Fibroblast of gingiva (primary cell): ENCODE measurements at regions not wholly inside any gene's neighbourhood (a gene's known extent, or its start where the extent isn't known, plus 50 kb on each side); places are given as distances from the start of the nearest gene placed in this dataset.

Experiments
- DNase-seq: peaks from one replicate; pipeline ENCODE4 v3.0.0-alpha.2; 2011; ENCODE audit warnings: low read depth

GRCh38 chr22:48744283-48744641 lies 1083.4 kb downstream of the BRD1 start:
- no peak for DNase-seq

GRCh38 chr22:48743601-48744282 lies 1083.9 kb downstream of the BRD1 start:
- DNase-seq: no peak

- DNase-seq: no peak
Measured at GRCh38 chr22:48742556-48743343, 1084.9 kb downstream of the BRD1 start.

GRCh38 chr22:48742191-48742555 lies 1085.5 kb downstream of the BRD1 start:
- no peak for DNase-seq

- no peak for DNase-seq
Measured at GRCh38 chr22:48741540-48741939, 1086.1 kb downstream of the BRD1 start.

- no peak for DNase-seq
Measured at GRCh38 chr22:48740731-48741405, 1086.8 kb downstream of the BRD1 start.

- no peak for DNase-seq
Measured at GRCh38 chr22:48740086-48740730, 1087.5 kb downstream of the BRD1 start.

- DNase-seq: no peak
Measured at GRCh38 chr22:48739348-48740085, 1088.2 kb downstream of the BRD1 start.

- no peak for DNase-seq
Measured at GRCh38 chr22:48738204-48738980, 1089.3 kb downstream of the BRD1 start.

- no peak for DNase-seq
Measured at GRCh38 chr22:48737461-48738203, 1090.0 kb downstream of the BRD1 start.

- DNase-seq: no peak
Measured at GRCh38 chr22:48736593-48737460, 1090.8 kb downstream of the BRD1 start.

- no peak for DNase-seq
Measured at GRCh38 chr22:48734961-48735360, 1092.7 kb downstream of the BRD1 start.

GRCh38 chr22:48734359-48734758 lies 1093.3 kb downstream of the BRD1 start:
- DNase-seq: no peak

GRCh38 chr22:48729499-48730171 lies 1098.0 kb downstream of the BRD1 start:
- no peak for DNase-seq

- no peak for DNase-seq
Measured at GRCh38 chr22:48727454-48728058, 1100.1 kb downstream of the BRD1 start.

GRCh38 chr22:48724899-48725298 lies 1102.8 kb downstream of the BRD1 start:
- DNase-seq: no peak

GRCh38 chr22:48722661-48723060 lies 1105.0 kb downstream of the BRD1 start:
- no peak for DNase-seq

- no peak for DNase-seq
Measured at GRCh38 chr22:48721395-48721669, 1106.3 kb downstream of the BRD1 start.
